ENCODE measurements at regions not wholly inside any gene's neighbourhood (a gene's known extent, or its start where the extent isn't known, plus 50 kb on each side); places are given as distances from the start of the nearest gene placed in this dataset.
A peak's percentile ranks its signal among the peaks of the same experiment; 100 is the strongest.

DNA sequence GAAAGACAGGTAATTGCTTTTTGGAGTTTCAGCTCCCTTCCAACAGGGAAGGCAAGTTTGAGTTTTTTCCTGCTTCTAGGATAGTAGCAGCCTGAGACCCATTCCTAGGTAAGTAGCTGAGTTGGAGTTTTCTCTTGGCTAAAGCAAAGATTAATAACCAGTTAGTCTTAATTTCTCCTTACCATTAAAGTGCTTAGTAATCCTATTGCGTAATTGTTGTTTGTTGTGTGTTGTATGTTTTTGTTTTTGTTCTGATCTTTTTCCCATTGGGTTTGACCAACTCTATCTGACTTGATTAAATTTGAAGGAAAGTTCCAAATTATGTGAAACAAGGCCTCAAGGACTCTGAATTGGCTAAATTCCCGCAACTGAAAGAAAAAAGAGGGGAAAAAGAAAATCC is 83.5 kb downstream of the TBX22 start:
- DNase-seq (ENCODE audit: low spot score): no peak

DNA sequence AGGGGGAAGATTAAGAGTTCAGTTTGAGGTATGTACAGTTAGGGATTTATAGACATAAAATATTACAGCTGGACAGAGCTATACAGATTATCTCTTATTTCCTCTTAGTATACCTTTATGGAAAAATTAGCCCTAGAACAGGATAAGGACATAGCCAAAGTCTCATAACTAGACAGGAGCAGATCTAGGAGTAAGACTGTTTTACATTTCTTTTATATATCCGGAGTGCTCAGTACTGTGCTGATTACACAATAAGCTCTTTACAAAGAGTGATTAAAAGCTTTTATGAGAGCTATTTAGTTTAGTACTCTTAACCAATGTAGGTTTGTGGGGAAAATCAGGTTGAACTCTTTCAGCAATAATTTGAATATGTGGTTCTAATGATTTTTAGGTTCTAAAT is 105.8 kb downstream of the TBX22 start:
- no peak for DNase-seq (ENCODE audit: low spot score)

DNA sequence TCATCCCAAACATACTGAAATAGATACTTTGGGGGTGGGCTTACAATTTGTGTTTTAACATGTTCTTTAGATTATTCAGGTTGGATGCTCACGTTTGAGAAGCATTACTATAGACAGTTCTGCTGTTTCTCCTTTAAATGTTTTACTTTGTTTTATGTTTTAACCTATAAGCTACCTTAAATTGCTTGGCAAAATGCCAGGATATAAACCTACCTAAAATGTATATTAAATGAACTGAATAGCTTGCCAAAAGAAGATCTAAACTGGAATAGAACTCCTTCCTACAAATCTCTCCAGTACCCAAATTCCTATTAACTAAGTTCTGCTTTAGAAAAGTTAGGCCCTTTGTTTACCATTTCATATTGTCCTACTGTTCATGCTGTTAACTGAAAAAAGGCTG is 124.4 kb downstream of the TBX22 start:
- DNase-seq (ENCODE audit: low spot score): no peak

DNA sequence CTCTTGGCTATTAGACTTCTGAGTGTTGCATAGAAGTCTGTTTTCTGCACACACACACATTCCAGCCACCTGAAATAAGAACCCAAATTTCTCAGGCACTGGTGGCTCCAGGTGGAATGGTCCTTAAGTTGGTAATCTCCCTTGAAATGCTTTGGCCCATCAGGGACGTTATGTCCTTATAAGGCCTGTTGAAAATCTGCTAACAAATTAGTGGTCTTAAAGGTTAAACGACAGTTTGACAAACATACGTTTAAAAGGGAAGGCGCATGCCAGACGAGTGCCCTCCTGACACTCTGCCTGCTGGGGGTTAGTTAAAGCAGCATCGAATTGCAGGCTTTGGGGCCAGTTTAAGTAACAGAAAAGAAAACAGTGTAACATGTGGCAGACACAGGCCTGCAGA is 125.0 kb downstream of the TBX22 start:
- DNase-seq (ENCODE audit: low spot score): no peak

GRCh38 chrX:80170581-80170980 is 156.0 kb downstream of the TBX22 start:
- DNase-seq (ENCODE audit: low spot score): no peak

- DNase-seq (ENCODE audit: low spot score): no peak
Observed at GRCh38 chrX:80173261-80173660, 158.7 kb downstream of the TBX22 start.

- no peak for DNase-seq (ENCODE audit: low spot score)
Observed at GRCh38 chrX:80174925-80175574, 160.5 kb downstream of the TBX22 start.

DNA sequence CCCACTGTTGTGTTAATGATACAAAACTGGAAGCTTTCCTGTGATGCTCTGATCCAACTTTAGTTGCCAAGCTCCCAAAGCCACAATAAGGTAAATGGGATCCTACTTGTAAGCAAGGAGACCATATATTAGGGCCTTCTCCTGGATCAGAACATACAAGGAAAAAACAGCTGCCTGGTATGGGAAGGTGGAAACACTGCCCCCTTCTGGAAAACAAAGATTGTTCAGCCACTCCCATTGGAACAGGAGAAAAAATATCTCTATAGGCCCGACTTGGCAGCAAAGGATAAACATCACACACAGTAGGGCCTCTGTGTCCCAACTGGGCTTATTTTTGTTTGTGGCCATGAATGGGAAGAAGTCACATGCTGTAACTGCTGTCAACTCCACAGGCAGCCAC is 166.5 kb downstream of the TBX22 start:
- no peak for DNase-seq (ENCODE audit: low spot score)

DNA sequence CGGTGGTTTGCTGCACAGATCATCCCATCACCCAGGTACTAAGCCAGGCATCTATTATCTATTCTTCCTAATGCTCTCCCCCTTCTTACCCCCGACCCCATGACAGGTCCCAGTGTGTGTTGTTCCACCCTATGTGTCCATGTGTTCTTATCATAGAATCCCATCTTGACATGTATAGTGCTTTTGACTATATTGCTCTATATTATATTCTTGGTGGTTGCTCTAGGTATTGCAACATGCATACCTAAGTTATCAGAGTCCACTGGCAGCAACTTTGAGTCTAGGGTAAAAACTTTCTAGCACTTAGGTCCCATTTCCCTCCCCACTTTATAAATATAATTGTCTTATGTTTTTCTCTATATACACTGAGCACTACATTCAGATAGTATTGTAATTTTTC is 170.3 kb downstream of the TBX22 start:
- no peak for DNase-seq (ENCODE audit: low spot score)

DNA sequence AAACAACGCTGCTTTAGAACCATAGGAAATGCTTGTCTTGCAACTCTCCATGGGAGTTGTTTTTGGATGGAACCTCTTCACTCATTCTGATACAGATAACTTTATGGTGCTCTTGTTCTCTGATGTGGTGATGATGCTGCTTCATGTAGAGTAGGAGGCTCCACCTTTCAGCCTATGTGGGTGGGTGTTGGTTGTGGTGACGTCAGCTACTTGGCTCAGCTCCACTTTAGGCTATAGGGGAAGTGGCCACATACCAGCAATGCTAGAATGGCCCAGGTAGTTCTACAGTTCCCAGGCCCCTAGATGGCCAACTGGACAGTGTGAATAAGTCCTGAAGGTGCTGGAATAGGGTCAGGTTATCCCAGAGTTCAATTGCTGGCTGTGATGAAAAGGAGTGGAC is 192.1 kb downstream of the TBX22 start:
- no peak for DNase-seq (ENCODE audit: low spot score)

DNA sequence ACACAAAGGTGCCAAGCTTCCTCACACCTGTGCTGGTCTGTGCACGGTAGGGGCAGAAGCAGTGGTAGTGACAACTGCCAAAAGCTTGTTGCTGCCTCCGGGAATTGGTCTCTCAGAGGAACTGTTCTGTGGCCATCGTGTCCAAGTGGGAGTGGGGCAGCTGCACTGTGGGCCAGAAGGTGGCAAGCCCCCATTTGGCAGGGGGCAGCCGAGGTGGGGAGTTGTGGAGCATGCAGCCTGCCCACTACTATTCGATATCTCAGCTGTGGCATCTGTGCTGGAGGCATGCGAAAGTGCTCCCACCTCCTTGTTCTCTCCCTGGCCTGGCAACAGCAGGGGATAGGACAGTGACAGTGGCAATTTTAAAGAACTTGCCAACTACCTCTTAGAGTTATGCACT is 192.8 kb downstream of the TBX22 start:
- DNase-seq (ENCODE audit: low spot score): no peak

DNA sequence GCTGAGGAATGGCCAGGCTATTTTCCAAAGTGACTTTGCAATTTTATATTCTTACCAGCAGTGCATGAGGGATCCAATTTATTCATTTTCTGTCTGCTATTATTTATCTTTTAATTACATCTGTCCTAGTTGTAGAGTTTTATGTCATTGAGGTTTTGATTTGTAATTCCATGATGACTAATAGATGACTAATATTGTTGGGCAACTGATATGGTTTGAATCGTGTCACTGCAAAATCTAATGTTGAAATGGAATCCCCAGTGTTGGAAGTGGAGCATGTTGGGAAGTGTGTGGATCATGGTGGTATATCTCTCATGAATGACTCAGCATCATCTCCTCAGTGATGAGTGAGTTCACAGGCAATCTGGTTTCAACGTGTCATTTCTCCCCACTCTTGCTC is 201.5 kb downstream of the TBX22 start:
- DNase-seq (ENCODE audit: low spot score): no peak

- no peak for DNase-seq (ENCODE audit: low spot score)
Observed at GRCh38 chrX:80223982-80224579, 196.2 kb upstream of the TENT5D start.

DNA sequence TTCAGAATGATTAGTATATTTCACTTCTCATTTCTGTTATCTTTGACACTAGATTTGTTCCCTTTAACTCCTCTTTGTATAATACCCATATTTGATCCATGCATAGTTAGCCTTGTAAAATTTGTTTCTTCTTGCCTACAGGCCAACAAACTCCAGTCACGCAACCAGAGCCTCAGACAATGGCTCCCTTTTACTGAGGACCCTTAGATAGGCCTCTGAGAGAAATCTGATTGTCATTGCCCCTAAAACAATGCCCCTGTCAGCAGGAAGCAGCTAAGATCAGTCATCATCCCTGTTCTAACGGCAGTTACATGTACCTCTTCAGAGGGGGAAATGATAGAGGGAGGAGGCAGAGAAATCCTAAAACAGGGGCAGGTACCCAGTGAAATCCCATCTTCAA is 190.6 kb upstream of the TENT5D start:
- no peak for DNase-seq (ENCODE audit: low spot score)

- DNase-seq (ENCODE audit: low spot score): no peak
Observed at GRCh38 chrX:80237072-80237471, 183.2 kb upstream of the TENT5D start.

DNA sequence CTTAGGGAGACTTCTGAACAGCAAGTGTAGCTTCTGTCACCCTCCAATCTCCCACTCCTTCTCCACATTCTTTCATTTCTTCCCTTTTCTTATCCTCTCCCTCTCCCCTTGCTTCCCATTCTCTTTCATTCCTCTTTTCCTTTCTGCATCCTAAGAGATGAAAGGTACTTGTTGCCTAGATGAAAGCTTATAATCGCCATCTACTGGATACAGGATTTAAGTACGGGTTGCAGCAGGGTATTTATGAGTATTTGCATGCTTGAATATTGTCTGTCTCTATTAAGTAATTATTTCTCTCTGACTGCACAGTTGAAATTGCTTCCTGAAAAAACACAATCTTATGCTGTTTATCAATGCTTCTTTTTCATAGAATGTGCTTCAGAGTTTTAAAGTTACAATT is 174.0 kb upstream of the TENT5D start:
- DNase-seq (ENCODE audit: low spot score): no peak

DNA sequence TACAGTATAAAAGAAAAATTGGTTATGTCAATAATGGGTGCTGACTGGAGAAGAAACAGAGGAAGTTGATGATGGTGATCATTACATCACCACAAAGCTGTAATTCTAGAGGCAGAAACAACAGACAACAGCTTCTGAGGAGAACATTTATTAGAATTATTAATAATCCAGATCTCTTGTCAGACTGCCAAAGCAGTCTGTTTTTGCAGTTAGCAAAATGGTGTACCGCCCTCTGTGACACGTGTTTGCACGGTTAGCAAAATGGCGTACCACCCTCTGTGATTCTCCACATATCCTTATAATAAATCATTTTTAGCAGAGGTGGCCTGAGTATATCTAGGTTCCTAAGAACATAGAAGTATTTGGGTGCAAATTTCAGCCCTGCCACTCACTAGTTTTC is 154.0 kb upstream of the TENT5D start:
- no peak for DNase-seq (ENCODE audit: low spot score)

GRCh38 chrX:80266979-80267378 is 153.3 kb upstream of the TENT5D start:
- DNase-seq (ENCODE audit: low spot score): no peak

DNA sequence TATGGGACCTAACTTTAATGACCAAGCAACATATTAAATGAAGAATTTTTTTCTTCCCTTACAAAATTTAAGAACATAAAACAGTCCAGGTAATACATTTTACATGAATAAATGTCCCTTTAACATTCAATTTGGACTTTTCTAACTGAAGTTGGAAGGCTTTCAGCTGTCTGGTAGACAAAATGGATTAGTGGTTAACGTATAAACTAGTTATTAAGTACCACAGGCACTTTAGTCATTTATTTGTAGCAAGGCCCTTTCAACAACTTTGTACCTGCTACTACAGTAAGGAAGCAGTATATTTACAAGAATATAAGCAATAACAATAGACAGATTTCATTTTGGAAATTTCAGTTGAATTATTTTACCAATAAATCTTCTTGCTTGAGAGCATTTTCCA is 152.5 kb upstream of the TENT5D start:
- no peak for DNase-seq (ENCODE audit: low spot score)

DNA sequence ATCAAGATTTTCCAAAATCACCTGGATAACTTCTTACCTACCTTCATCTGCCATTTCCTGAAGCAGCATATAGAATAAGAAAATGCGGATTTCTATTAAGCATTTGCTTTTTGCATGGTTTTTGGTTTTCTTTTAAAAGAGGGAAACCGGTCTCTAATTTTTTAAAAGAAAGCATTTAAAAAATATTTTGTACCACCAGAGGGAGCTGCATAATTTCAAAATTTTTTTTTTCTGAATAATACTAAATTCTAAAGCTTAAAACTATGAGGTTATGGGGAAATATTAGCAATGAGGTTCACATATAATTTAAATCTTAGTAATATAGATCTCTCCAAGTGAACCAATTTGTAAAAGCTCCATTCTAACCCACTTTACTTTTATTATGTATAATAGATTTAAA is 137.7 kb upstream of the TENT5D start:
- DNase-seq (ENCODE audit: low spot score): no peak

- peak; percentile 8 for DNase-seq (ENCODE audit: low spot score)
Observed at GRCh38 chrX:80285131-80285773, 135.0 kb upstream of the TENT5D start.

DNA sequence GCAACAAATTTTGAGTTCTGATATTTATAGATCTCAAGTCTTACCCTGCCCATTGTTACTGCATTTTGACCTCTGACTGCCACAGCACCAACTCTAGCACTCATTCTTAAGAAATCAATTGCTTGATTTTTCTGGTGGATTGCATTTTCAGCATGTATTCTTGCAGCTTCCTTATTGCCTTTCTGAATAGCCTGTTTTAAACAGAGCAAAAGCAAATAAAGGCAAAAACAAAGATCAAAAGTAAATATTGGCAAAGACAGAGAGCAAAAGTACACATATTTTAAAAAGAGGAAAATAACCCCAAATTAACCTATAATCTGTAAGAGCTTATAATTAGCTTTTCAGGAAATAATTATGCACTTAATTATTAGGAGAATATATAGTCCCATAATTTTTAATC is 129.4 kb upstream of the TENT5D start:
- DNase-seq (ENCODE audit: low spot score): no peak

- no peak for DNase-seq (ENCODE audit: low spot score)
Observed at GRCh38 chrX:80293354-80293753, 126.9 kb upstream of the TENT5D start.

DNA sequence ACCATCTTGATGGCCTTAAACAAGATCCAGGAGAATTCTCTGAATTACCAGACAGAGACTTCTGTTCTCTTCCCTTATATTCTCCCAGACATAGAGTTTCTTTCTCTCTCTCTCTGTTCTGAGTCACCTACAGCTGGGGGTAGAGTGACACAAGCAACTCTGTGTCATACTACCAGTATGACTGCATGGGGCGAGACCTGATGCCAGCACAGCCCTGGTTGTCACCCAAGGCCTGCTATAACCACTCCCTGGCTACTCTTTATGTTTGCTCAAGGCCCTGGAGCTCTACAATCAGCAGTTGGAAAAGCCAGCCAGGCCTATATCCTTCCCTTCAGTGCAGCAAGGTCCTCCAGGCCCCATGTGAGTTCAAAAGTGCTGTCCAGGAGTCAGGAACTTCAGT is 114.2 kb upstream of the TENT5D start:
- DNase-seq (ENCODE audit: low spot score): no peak

Measured in GM03348 (cell line).